HG02981 (cell line): ENCODE measurements at regions not wholly inside any gene's neighbourhood (a gene's known extent, or its start where the extent isn't known, plus 50 kb on each side); places are given as distances from the start of the nearest gene placed in this dataset.
"Not testable (repeated sequence)": the region's sequence is repeated elsewhere in the genome, so short reads cannot be mapped to it uniquely, and the experiment has no call there.

Source experiments
- ATAC-seq: cut with Tn5 transposase; IDR thresholded peaks from one replicate; pipeline ENCODE4 v1.9.1; 2021; ENCODE audit warnings: mild to moderate bottlenecking, moderate library complexity; ENCODE audit not compliant: unreplicated experiment

- no peak for ATAC-seq
These were observed 746.1 kb downstream of the C4orf33 start for GRCh38 chr4:129842096-129842495.

DNA sequence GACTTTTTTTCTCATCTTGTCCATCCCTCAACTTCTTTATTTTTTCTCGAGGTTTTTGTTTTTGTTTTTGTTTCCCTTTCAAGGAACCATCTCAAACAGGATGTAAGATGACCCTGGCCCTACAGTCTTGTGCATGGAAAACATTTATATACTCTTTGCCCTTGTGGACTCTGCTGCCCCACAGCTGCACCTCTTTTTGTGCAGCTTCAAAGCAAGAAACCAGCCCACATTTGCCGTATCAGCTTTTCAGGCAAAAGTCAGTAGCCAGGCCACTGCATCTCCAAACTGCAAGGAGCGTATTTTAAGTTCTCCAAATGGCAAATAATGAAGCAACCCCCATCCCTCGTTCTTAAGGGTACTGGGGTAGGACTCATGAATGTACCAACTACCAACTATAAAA, 756.5 kb downstream of the C4orf33 start:
- no peak for ATAC-seq

DNA sequence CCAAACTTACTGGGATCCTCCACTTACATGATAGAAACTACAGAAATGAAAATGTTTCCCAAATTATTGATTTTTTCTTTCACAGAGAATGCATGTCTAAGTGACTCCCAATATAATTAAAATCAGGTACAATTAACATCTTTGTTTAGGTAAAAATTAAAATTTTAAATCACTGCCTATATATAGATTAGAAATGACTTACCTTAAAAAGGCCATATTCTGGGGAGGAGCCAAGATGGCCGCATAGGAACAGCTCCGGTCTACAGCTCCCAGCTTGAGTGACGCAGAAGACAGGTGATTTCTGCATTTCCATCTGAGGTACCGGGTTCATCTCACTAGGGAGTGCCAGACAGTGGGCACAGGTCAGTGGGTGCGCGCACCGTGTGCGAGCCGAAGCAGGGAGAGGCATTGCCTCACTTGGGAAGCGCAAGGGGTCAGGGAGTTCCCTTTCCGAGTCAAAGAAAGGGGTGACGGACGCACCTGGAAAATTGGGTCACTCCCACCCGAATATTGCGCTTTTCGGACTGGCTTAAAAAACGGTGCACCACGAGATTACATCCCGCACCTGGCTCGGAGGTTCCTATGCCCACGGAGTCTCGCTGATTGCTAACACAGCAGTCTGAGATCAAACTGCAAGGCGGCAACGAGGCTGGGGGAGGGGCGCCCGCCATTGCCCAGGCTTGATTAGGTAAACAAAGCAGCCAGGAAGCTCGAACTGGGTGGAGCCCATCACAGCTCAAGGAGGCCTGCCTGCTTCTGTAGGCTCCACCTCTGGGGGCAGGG, 757.9 kb downstream of the C4orf33 start:
- not testable (repeated sequence) for ATAC-seq

DNA sequence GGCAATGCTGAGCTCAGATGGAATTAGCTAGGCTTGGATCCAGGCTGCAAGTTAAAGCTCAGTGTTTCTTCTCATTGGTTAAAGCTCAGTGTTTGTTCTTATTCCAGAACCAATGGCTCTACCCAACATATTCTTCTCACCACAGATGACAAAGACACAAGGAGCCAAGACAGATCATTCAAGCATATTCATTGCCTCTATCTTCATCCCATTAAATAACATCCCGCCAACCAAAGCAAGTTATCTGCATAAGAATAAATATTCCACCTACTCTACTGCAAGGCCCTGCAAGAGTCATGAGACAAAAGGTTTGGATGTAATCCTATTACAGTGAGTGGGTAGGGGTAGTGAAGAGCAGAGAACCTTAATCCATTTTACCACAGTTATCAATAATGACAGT, 766.5 kb downstream of the C4orf33 start:
- ATAC-seq = no peak

DNA sequence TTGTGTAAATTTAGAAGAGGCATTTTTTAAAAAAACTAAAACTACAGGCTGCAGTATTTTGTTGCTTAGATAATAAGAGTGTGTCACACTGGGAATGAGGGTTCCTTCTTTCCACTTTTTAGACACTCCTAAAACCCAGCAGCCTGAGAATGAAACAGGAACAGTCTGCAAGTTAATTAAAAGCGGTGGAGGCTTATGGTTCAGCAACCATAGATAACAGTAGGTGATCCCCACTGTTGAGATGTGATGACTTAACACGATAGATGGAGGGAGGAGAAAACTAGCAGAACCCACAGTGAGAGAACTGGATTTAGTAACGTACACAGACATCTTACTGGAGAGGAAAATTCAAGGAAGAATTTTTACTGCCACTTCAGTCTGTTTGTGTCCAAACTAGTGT, 767.3 kb downstream of the C4orf33 start:
- ATAC-seq = no peak

GRCh38 chr4:129883996-129884395, 788.0 kb downstream of the C4orf33 start:
- no peak for ATAC-seq

DNA sequence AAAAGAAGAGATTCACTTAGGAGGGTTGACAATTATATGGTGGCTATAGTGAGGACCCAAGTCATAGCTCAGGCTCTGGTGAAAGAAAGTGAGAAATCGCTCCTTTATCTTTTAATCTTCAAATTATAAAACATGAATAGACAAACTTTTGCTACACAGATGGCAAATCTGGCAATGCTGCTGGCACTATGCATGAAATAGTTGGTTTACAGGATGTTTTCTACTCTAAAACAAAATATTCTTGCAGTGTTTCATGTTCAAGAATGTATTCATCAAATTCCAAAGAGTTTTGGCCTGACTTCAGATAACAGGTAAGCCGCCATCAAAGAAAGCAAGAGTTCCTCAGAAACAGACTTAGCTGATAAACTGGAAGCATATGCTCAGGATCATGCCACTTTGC, 801.2 kb downstream of the C4orf33 start:
- ATAC-seq = no peak

- ATAC-seq = no peak
These were observed 803.9 kb downstream of the C4orf33 start for GRCh38 chr4:129899849-129900248.

GRCh38 chr4:129900430-129900953, 804.5 kb downstream of the C4orf33 start:
- ATAC-seq = no peak

DNA sequence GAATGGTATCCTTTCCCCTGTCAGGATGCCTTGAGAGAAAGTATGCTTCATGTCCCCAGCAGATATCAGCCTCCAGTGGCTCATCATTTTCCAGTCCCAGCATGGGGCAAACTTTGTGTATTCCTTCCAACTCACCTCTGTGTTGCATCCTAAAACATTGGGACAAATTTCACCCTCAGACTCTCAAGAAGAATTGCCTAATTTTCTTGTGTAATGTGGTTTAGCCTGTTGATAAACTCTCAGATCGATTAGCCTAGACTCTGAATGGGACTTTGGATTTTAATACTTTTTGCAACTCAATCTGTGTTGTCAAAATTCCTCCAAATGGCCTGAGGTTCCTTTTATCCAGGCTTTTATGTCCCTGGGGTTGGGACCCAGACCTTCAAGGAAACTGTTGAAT, 805.3 kb downstream of the C4orf33 start:
- no peak for ATAC-seq

- no peak for ATAC-seq
These were observed 807.9 kb downstream of the C4orf33 start for GRCh38 chr4:129903861-129904260.

DNA sequence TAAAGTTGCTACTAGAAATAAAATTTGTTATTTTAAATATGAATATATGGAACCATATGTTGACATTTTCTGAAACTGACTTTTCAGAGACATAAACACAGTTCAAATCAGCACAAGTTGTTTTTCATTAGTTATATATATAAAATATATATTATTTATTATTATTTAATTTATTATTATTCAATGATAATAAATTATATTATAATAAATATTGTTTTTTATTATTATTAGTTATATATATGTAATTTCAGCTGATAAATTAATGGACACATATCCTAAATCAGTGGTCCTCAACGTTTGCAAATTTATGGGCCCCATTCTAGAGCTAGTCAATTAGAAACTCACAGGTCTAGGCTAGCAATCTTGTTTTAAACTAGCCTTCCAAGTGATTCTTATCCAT, 809.3 kb downstream of the C4orf33 start:
- ATAC-seq = no peak

GRCh38 chr4:129908117-129908516, 812.2 kb downstream of the C4orf33 start:
- no peak for ATAC-seq

DNA sequence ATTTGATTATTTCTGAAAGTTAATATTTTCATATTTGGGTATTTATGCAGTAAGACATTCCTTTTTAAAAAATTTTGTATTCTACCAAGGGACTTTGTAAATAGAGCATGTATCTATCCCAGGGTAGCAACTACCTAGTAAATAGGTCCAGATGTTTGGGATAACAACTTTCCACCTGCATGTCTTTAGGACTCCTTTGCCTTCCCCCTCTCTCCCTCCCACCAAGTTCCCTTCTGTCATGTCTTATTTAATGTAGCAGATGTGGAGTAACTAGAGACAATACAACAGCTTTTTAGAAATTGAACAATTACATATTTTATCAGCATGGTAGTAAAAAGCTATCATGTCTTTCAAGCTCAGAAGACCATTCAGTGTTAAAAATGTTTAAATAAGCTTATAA, 821.0 kb downstream of the C4orf33 start:
- ATAC-seq = no peak

GRCh38 chr4:129917651-129918050, 821.7 kb downstream of the C4orf33 start:
- no peak for ATAC-seq

DNA sequence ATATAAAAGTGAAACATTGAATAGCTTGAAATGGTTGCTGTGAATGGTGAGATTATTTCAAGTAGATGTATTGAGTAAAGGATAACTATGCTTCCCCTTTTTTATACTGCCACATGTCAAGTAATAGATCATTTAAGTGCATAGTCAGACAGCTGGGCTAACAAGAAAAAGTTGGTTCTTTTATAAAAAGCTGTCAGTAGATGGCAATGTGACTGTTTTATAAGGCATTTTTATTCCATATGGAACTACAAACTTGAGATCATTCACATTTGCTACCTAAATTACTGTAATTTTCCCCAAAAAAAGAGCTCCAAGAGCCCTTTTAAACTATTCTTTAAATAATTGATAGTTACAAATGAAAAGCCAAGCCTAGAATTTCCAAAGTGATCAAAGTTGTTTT, 831.0 kb downstream of the C4orf33 start:
- no peak for ATAC-seq

GRCh38 chr4:129929052-129929451, 833.1 kb downstream of the C4orf33 start:
- no peak for ATAC-seq

DNA sequence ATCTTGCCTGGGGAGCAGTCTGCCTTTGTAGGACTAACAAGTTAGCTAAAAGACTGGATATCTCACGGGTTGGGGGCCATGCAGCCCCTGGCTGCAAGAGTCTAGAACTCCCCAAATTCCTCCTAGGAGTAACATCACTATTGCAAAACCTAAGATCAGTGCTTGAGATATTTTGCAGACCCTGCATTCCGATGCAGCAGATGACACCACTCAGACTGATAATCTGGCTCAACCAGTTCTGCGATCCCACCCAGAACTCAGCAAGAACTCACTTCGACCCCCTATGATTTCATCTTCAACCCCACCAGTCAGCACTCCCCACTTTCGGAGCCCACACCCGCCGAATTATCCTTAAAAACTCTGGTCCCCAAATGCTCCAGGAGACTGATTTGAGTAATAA, 834.0 kb downstream of the C4orf33 start:
- no peak for ATAC-seq

- ATAC-seq = no peak
These were observed 854.3 kb downstream of the C4orf33 start for GRCh38 chr4:129950217-129950616.

DNA sequence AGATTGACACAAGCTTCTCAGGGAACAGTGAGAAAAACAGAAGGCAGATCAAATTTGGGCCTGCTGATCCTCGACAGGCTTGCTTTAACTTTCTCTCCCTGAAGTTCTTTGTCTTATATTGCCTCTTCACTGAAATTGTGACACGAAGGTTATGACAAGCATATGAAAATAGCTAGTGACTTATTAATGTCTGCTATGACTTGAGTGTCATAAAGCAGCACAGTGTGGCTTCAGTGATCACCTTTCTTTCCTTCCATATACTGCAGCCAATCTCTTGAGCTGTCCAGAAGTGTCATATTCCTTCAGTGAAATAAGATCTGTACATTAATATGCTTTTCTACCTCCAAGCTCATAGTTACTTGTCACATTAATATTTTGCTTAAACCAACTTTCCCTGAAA, 870.2 kb downstream of the C4orf33 start:
- ATAC-seq = no peak

- no peak for ATAC-seq
These were observed 872.4 kb downstream of the C4orf33 start for GRCh38 chr4:129968366-129968765.

DNA sequence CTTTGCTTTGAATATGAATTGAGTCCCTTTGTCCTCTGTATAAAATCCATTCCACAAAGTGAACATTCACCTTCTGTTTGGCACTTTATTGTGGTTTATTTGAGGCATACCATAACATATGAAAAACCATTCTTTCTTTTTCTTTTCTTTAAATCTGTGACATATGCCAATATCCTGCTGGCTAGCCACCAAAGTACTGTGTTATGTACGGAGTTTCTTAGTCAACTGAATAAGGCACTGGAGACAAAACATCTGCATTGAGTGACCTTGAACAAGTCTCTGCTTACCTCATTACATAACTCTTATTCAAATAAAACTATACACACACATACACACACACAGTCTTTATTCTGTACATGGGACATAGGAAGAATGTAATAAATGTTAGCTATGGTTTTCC, 872.8 kb downstream of the C4orf33 start:
- no peak for ATAC-seq

DNA sequence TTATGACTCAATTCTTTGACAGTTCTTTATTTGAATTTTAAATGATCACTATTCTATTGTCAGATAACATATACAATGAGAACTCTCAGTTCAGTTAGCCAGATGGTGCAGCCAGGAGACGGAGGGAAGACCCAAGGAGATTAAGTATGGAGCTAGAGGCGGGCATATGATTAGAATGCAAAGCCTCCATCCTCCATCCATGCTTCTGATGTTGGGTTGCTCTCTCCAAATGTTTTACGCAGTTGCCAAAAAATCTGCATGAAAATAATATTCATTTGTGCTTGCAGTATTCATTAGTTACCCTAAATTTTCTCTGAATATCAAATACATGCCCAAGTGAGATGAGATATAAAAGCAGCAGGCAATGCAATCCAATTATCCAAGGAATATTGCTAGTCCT, 874.8 kb downstream of the C4orf33 start:
- ATAC-seq = no peak
